ENCODE measurements at regions not wholly inside any gene's neighbourhood (a gene's known extent, or its start where the extent isn't known, plus 50 kb on each side); places are given as distances from the start of the nearest gene placed in this dataset.

DNA sequence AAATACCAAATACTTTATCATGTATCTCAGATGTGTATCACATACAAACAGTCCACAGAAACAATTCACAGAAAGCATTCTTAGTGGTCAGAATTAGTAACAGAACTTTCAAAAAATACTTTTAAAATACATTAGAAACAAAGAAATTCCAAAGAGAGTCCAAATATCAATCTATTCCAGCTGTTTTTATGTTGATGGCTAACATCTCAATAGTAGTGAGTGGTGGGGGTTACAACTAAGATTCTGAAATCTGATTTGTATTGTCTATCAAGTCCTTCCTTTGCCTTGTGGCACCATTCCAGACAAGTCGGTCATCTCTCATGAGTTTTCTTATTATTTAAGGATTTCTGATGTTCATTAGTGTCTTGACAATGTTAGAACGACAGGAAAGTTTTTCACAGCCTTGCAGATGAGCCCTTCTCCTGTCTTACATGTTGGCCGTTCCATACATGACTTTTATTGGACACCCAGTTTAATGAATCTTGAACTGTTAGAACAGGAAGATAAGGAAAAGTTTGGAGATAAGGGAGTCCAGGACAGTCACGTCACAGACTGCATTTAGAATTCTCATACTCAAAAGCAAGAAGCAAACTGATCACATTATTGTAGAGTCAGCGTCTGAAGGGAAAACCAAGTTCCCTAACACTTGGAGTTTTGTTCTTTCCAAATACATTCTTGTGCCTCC lies 410.3 kb downstream of the PID1 start:
- no peak for FAIRE-seq

DNA sequence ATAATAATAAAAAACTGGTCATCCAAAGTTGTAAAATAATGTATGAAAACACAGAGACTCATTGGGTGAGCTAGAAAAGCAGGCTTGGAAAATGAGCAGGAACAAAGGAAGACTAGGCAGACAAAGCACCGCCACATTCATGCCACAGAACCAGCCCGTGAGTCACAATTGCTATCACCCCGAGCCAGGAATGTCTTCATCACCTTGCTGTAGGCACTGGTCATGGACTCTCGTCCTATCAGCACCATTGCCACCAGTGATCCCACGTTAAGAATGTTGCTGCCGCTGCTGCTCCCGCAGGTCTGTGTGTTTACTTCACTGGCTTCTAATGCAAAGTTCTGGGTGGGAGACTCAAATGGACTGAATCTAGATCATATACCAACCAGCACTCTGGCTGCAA lies 417.9 kb downstream of the PID1 start:
- FAIRE-seq: no peak

DNA sequence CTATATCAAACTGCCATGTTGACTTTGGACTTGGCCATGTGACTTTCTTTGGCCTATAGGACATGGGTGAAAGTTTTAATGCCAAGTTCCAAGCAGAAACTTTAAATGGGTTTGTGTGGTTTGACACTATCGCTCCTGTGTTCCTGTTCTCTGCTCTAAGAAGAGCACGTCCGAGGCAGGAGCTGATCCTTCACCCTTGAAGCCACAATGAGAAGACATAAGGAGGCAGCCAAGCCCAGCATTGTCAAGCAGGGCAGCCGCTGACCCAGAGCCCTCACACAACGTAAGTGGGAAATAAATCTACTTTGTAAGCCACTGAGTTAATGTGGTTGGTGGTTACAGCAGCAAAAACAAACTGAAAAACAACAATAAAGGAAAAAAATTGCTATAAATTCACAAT lies 422.4 kb downstream of the PID1 start:
- FAIRE-seq: no peak

GRCh38 chr2:228847684-228848083 lies 423.4 kb downstream of the PID1 start:
- no peak for FAIRE-seq

GRCh38 chr2:228846161-228846560 lies 424.9 kb downstream of the PID1 start:
- FAIRE-seq: no peak

DNA sequence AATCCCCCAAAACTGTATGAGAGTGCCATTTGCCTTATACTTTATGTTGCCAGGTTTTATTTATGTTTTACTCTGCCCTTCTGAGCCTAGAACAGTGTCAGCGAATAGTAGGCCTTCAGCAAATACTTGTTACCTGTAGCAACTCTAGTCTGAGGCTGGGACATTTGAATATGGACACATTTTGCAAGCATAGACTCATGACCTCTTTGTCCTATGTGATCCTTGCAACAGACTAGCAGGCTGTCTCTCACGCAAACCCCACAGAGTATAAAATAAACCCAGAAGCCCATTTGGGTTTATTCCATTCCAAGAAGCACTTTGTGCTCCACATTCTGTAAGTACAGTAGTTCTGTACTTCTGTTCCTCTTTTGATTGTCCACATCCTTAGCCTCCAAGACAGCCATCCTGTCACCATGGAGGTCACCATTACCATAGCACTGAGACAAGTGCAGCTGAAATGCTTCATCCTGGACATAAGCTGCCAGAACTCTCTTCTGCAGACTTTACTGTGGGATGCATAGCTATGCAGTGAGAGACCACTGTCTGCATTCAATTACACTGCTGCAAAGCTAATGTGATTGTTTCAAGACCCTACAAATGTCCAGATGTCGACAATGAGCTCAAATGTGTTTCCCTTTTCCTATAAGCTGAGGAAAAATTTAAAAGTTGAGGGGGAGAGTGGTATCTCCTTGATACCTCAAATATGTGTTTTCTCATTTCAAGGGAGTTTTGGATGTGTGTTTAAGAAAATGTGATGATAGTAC lies 425.7 kb downstream of the PID1 start:
- no peak for FAIRE-seq

DNA sequence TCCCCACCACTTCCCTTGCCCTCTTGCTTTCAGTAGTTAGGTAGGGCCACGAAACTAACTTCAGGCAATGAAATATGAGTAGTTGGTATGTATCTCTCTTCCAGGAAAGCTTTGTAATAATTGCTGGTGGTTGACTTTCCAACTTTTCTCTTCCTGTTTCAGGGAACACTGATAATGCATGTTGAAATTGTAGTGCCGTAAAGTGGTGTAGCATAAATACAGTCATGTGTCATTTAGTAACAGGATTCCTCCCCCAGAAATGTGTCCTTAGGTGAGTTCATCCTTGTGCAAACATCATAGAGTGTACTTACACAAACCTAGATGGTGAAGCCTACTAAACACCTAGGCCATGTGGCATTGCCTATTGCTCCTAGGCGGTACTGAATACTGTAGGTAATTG lies 429.2 kb downstream of the PID1 start:
- FAIRE-seq: no peak

GRCh38 chr2:228841475-228841874 lies 429.6 kb downstream of the PID1 start:
- FAIRE-seq: no peak

GRCh38 chr2:228840743-228841114 lies 430.4 kb downstream of the PID1 start:
- FAIRE-seq: no peak

DNA sequence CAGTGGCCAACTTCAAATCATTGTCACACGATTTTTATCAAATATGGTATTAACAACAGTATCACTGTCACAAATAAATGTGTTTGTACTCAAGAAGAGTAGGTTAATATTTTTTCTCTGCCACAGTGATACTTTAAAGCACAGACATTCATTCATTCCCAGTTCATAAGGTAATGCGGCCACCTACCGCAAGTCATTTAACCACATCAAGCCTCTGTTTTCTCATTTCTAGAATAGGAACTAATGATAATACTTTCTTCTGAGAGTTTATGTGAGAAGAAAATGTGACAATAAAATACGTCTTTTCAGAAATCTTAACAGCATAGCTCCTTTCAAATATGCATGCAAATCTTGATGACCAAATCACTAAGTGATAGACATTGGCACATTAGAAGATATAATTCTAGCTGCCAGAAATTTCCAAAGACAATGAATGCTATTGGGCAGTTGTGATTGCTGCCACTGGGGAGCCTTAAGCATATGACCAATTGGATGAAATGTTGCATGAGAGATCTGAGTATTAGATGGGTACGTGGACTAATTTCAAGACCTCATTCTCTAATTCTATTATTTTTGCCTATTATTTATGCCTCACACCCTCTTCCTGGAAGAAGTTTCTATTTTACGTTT lies 430.9 kb downstream of the PID1 start:
- no peak for FAIRE-seq

- no peak for FAIRE-seq
These were observed 431.6 kb downstream of the PID1 start for GRCh38 chr2:228839421-228839876.

DNA sequence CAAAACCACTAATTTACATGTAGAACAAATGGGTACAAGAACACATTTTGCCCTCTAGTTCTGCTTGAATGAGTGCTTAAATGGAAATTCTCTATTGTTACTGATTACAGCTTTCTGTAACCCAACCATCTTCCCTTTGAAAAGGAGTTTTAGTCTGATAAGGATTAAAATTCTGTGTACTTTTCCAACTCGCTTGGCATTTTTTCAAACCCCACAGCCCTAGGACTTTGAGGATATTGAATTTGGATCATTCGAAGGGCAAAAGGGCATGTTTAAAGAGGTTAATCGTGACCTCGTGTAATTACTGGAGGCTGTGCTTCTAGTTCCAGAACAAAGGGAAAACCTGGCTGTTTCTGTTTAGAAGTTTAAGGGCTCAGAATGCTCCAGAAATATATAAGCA lies 432.3 kb downstream of the PID1 start:
- FAIRE-seq: no peak

DNA sequence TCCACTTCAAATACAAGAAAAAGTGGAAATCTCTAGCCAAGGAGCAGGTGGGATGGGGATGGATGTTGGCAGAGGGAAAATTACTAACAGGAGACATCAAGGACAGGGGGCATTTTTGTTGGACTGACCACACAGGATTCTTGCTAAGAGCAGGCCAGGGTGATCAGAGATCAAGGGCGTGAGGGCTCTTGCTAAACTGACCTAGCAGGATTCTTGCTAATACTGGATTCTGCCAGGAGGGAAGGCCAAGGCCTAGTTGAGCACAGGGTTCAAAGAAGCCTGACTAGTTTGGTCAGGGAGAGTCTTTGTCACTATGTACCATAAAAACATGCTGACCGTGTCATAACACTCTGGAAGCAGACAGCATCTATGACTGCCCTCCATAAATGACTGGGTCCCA lies 442.7 kb downstream of the PID1 start:
- FAIRE-seq: no peak

DNA sequence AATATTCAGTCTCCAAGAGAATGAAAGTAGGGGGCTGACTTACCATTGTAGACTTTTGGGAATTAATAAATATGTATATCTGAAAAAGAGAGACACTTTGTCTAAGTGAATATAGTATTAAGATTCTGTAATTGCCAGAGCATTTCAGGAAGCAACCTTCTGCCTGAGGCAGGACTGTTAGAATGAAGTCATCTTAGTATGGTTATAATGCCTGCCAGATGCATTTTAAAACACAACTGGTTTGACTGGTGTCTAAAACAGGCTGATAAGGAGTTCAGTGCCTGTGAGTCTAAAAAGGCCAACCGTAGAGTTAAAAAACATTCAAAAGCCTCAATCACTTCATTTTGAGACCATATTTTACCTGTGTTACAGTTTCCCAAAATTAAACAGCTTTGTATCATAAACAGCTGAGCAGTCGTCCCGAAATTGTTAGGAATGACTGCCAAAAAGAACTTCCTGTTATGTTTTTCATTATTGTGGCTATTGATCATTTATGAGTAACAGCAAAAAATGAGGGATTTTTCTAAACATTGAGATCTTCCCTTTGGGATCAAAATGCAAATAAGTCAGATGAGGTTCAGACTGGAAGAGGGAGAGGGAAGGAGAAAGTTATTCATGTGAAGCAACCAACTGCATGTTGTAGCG lies 443.9 kb downstream of the PID1 start:
- FAIRE-seq: no peak

DNA sequence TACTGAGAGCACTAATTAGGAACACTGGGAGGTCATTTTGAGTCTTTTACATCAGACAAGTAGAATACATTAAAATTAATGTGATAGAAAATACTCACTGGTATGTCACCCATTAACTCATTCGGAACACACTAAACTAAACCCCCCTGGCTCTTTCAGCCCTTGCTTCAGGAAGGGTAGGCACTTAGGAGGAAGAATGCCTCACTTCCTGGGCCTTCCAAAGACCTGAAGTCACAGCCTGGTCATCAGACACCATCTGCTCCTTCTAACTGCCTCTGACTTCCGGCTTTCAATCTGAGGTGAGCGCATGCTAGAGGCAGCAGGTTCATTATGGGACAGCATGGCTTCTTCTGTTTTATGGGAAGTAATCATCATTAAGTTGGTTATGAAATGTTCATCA lies 451.4 kb downstream of the PID1 start:
- no peak for FAIRE-seq

DNA sequence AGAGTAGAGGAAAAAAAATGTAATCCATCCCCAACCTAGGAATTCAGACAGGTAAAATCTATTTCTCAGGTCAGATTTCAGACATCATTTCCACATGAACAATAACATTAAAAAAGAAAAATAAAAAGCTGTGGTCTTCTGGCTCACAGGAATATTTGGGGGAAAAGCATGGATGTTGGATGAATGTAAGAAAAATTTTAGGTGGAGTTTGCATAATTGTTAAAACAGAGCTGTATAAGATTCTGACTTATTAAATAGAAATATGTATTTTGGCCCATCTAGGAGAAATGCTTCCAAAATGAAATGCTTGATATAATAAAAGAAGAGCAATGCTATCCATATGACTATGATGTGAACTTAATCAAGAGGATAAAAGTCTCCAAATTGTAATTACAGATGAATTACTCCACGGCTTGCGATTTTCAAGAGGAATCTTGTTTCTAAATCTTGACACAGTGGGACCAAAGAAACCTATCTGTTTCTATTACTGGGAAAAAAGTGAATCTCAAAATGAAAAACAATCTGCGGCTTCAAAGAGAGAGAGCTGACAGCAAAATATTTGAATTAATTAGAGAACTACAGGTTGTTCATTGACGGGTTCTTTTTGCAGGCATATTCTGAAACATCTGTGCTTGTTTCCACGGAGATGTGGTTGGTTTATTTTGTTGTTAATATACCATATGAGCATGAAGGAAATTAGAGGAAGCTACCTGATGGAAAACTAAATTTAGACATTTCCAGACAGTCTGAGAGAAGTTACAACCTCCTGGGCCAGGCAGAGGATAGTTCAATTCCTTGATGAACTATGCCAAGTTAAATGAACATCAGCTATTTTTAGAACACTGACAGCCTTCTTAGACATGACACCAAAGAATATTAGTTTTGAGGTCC lies 468.7 kb downstream of the PID1 start:
- FAIRE-seq: no peak

DNA sequence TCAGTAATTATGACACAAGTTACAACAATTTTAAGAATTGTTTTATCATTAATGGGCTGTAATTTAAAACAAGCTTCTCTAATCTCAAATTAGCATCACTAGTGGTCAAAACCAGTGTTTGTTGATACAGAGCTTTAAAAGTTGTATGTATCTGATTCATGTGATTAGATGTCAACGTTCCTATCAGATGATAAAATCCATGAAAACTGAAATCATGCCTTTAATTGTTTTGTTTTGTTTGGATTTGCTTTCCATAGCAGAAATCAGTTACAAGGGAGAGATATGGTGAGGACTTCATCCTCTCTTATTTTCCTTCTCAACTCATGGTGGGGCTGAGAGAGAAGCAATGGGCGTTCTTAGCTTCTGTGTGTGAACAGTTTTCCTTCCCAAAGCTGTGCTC lies 469.6 kb downstream of the PID1 start:
- FAIRE-seq: no peak

- no peak for FAIRE-seq
These were observed 471.9 kb downstream of the PID1 start for GRCh38 chr2:228799208-228799588.

DNA sequence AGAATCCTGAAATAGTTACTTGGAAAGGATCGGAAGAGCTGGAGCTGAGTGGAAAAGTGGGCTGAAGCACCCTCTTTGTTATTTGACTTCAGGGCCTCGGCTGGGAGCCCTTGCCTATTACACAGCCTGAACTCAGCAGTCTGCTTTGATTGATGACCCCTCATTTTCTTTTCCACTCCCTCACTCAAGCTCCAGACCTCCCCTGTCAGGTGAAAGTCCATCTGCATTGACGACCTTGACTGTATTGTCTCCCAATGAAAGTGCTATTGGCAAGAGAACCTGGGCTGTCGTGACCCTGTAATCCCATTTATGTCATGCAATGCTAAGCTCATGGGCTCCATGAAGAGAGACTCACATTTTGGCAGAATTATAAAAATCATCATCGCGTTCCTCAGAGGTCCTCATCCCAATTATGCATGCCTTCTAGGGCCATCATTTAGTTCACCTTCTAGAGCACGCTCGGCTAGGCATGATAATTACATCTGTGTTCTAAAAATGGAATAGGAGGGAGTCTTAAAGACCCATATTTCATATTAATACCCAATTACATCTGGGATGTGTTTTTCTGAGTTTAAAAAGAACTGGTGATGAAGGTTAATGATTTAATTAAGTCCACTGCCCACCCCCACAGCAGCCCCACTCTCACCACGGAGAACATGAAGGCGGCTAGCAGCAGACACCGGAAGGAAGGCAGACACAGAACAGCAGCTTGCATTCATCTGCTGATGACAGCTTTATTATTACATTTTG lies 472.5 kb downstream of the PID1 start:
- no peak for FAIRE-seq

- FAIRE-seq: no peak
These were observed 474.7 kb downstream of the PID1 start for GRCh38 chr2:228796386-228796785.

GRCh38 chr2:228793116-228793515 lies 478.0 kb downstream of the PID1 start:
- no peak for FAIRE-seq

DNA sequence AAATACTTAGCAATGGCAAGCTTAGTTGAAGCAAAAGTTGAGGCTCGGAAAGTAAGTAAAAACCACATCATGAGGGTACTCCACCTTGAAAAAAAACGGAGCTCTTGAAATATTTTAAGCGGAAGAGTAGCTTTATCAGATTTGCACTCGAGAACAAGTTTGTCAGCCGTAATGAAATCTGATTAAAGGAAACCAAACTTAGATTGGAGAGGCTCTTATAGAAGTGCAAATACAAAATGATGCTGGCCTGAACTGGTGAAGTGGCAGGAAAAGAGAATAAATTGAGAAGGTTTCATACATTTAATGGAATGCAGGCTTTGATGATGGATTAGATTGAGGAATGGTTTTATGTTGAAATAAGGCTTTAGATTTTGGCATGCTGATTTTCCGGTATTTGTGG lies 484.2 kb downstream of the PID1 start:
- FAIRE-seq: no peak
